DMS114 treated with DMSO at 0.1 percent for 48 hours (cell line): ENCODE measurements at regions not wholly inside any gene's neighbourhood (a gene's known extent, or its start where the extent isn't known, plus 50 kb on each side); places are given as distances from the start of the nearest gene placed in this dataset.
A peak's percentile ranks its signal among the peaks of the same experiment; 100 is the strongest.
"Not testable (repeated sequence)": the region's sequence is repeated elsewhere in the genome, so short reads cannot be mapped to it uniquely, and the experiment has no call there.

ENCODE experiments used
- DNase-seq: peaks from one replicate; lab custom pipeline; 2025; ENCODE audit not compliant: unreplicated experiment; lab: John Stamatoyannopoulos, UW

DNA sequence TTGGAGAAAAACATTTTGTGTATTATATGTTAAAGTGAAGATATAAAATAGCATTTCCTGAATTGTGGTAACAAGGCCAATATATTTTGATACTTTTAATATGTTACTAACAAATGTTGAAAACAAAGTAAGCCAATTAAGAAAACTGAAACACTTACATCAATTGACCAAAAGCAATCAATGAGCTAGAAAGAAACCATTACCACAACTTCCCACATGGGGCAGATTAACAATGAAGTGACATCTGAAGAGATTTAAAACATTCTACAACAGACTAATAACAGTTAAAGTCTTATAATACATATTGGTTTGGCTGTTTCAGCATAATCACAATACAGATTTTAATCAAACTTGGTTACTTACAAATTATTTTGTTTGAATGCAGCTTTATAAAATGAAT lies 282.4 kb upstream of the NETO1 start:
- no peak for DNase-seq

GRCh38 chr18:73147590-73147989 lies 279.8 kb upstream of the NETO1 start:
- DNase-seq = no peak

GRCh38 chr18:73144030-73144429 lies 276.2 kb upstream of the NETO1 start:
- no peak for DNase-seq

DNA sequence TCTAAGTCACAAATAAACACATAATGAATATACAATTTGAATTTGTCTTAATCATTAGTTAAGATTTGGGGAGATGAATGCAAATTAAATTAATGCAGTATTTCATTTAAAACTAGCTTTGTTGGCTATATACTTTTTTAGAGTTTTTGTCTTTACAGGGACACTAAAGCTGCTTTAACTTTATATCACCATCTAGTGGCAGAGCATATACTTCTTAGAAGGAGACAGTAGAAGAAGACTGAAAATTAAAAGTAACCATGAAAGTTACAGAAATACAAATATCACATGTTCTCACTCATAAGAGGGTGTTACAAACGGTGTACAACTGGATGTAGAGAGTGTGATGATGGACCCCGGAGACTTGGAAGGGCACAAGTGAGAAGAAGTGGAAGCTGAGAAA lies 268.3 kb upstream of the NETO1 start:
- DNase-seq = peak; percentile 4

GRCh38 chr18:73124175-73124574 lies 256.4 kb upstream of the NETO1 start:
- no peak for DNase-seq

DNA sequence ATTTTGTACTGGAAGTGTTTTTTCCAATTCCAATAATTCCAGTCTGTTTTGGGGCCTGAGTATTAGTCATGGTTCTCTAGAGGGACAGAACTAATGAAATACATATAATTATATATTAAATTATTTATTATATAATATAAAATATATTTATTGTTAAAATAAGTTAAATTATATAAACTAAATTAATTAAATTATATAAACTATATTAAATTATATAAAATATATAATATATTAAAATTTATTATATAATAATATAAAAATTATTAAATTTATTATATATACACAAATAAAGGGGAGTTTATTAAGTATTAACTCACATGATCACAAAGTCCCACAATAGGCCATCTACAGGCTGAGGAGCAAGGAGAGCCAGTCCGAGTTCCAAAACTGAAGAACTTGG lies 253.4 kb upstream of the NETO1 start:
- DNase-seq = no peak

DNA sequence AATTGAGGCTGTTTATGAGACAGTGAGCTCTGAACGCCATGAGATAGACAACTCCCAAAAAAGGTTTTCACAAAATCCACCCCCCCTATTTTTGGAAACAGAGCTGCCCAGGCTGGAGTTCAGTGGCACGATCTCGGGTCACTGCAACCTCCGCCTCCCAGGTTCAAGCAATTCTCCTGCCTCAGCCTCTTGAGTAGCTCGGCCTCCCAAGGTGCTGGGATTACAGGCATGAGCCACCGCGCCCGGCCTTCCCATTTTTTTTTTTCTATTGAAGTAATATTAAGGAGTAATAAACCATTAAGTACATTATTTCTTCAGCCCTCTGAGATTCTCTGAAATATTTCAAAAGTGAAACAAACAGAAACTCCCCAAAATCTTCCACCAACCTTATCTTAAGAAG lies 252.8 kb upstream of the NETO1 start:
- no peak for DNase-seq

- DNase-seq = no peak
These were observed 251.8 kb upstream of the NETO1 start for GRCh38 chr18:73119574-73119973.

DNA sequence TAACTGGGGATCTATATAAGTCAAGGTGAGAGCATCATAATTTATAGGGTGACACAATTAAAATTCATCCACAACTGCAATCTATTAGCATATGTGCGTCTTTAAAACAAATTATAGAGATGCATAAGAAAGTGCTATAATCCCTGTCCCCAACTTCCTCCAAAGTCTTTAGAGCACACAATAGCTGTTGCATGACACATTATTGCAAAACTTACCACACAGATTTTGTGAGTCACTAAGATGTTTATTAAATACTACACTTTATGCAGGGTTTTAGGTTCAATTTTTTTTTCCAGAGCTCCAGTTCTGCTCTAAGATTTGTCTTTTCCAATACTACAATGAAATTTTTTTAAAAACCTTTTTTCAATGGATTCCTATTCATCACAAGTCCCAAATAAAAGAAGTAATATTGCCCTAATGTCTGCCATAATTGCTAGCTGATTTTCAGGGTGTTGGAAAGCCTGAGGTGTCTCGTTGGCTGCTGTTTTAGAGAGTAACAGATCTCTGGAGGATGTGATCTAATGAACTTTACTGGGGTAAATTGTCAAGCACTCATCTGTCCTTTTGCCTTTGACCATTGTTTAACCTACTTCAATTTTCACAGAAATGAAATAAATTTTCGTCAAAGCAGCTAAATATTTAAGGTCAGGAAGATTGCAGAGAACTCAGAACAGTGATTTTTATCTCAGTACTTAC lies 250.5 kb upstream of the NETO1 start:
- no peak for DNase-seq

- no peak for DNase-seq
These were observed 242.5 kb upstream of the NETO1 start for GRCh38 chr18:73110307-73110706.

DNA sequence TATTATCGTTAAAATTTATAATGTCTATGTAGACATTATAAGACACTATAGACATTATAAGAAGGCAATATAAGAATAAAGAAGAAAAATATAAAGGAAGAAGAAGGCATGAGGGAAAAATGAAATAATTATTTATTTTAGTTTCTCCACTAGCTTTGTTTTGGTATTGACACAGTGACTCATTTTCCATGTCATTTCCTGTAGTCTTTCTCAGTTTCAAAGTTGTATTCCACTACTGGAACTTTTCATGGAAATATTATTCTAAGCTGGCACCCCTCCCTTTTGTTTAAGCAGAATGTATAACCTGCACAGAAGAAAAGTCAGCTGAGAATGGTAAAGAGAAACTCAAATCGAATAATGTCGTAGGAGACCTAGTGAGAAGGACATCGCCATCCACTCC lies 234.2 kb upstream of the NETO1 start:
- DNase-seq = no peak

- not testable (repeated sequence) for DNase-seq
These were observed 233.7 kb upstream of the NETO1 start for GRCh38 chr18:73101491-73101890.

DNA sequence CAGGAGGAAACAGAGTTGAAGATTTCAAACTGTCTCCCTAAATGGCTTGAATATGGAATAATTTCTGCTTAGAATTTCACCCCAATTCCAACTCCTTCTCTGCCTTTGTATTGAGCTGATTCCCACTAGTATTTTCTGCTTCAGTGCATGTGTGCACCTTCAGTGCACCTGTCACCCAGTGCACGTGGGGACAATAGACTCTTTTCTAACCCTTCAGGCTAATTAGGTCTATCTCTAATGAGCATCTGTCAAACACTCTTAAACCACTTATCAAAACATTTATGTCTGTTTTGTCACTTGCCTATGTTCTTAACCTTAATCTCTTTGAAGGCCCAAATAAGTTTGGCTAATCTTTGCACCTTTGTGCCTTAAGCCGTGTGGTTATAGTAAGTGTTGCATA lies 232.0 kb upstream of the NETO1 start:
- DNase-seq = no peak

DNA sequence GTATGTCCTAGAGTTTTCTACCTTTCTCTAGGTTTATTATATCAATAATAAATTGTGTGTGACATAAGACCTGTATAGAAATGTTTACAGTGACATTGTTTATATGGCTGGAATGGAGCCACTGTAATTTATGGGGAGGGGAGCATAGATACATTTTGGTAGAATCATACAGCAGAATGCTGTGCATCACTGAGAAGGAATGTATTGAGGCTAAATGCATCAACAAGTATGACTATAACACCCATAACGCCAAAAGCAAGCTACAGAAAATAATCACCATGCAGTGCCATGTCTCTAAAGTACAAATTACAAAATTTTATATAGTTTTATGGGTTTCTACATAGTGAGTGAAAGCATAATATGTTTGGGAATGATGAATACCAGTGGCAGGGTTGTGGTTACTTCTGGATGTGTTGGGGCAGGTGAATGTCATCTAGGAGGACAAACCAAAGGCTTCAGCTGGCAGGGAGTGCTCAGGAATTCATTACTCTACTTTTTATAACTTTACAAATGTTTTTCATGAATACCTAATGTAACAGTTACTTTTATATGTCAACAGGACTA lies 226.0 kb upstream of the NETO1 start:
- no peak for DNase-seq

DNA sequence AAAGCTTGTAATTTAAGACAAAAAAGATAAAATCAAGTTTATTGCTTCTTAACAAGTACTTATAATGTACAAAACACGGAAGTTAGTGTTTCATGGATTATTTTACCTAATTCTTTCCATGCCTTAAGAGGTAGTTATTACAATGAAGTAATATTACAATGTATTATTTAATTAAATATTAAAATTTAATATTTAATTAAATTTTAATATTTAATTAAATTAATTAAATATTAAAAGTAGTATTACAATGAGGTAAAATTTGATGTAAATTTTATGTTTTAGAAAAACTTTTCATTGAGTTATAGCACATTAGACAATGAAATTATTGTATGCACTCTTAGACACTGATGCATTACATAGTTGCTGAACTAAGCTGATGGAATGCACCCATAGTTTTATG lies 220.7 kb upstream of the NETO1 start:
- DNase-seq = no peak

DNA sequence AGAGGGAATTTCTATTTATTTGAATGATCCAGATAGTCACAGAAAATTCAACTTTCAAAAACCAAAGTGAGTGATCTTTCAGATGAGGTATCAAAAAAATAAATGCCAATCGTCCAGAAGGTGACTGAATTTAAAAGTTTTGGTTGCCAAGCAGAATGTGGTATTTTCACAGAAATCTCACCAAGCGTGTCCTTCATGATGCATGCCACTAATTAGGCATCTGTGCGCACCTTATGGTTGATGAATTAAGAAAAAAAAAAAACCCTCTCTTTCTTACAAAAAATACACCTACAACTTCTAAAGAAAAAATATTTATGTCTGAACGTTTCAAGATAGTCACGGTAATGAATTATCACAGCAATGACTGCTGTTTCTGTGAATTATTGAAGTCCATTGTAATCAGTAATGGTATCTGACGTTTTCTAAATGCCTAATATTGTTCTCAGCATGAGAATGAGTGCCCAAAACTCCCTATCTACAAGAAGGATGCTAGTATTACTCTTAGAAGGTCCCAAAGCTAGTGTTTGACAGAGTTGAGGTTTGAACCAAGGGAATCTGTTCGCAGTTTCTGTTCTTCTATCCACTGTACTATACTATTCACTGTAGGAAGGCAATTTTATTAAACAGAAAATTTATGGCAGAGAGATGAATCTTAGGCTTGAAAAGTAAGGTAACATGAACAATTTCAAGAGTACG lies 219.6 kb upstream of the NETO1 start:
- no peak for DNase-seq

- no peak for DNase-seq
These were observed 212.1 kb upstream of the NETO1 start for GRCh38 chr18:73079920-73080319.

DNA sequence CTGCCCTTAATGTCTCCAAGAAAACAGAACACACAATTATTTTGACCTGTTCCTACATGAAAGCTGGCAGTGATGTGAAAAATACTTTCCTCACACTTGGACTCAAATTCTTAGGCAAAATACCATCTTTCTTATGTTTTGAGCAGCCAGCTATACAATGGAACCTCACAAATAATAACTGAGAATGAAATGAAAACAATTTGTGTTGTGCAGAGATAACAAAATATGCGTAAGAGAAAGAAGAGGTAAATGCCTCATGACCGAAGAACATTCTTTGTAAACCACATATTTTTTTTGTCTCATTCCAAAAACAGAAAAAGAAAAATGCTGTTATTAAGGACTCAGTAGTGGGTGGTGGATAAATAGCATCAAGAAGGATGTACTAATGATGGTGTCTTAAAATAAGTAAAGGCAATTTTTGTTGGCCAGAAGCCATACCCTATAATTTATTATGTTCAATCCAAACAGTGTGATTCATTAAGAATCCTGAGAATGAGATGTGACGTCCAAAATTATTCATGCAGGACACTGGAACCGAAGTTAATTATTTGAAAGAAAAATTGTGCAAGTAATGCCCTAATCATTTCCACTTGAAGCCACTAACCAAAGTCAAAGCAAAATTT lies 193.0 kb upstream of the NETO1 start:
- no peak for DNase-seq

GRCh38 chr18:73059280-73059679 lies 191.5 kb upstream of the NETO1 start:
- no peak for DNase-seq

- DNase-seq = no peak
These were observed 179.9 kb upstream of the NETO1 start for GRCh38 chr18:73047688-73048087.

- DNase-seq = no peak
These were observed 177.2 kb upstream of the NETO1 start for GRCh38 chr18:73045037-73045436.

- DNase-seq = no peak
These were observed 175.8 kb upstream of the NETO1 start for GRCh38 chr18:73043611-73044010.
